ENCODE measurements at regions not wholly inside any gene's neighbourhood (a gene's known extent, or its start where the extent isn't known, plus 50 kb on each side); places are given as distances from the start of the nearest gene placed in this dataset.
"Not testable (repeated sequence)": the region's sequence is repeated elsewhere in the genome, so short reads cannot be mapped to it uniquely, and the experiment has no call there.

DNA sequence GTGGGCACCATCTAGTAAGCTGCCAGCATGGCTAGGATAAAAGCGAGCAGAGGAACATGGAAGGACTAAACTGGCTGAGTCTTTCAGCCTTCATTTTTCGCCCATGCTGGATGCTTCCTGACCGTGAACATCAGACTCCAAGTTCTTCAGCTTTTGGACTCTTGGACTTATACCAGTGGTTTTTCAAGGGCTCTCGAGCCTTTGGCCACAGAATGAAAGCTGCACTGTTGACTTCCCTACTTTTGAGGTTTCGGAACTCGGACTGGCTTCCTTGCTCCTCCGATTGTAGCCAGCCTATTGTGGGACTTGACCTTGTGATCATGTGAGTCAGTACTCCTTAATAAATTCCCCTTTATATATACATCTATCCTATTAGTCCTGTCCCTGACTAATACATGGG, 785.1 kb upstream of the SLITRK6 start:
- no peak for DNase-seq

DNA sequence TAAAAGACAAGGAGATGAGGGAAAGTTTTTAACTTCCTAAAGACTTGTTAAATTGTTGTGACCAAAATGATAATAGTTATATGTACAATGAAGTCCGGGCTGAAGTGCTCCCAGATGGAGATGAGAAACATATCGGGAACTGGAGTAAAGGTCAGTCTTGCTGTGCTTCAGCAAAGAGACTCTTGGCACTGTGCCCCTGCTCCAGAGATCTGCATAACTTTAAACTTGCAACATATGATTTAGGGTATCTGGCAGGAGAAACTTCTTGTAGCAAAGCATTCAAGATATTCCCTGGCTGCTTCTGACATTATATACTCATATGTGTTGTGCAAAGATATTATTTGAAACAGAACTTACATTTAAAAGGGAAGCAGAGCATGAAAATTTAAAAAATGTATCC, 786.6 kb upstream of the SLITRK6 start:
- DNase-seq, result no peak

DNA sequence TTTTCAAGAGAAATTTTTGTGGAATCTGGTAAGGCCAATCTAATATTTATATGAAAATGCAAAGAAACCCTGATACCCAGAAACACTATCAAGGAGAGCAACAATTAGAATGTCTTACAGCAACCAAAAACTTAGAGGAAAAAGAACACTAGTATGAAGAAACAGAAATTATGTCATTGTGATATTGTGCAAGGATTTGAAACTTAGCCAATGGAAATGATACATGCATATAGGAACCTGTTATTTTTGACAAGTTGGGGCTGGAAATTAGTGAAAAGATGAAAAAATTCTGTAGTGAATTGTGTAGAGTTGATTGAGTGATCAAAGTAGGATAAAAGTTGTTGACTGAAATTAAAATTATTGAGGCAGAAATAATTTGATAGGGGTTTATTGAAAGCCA, 792.6 kb upstream of the SLITRK6 start:
- DNase-seq, result no peak

DNA sequence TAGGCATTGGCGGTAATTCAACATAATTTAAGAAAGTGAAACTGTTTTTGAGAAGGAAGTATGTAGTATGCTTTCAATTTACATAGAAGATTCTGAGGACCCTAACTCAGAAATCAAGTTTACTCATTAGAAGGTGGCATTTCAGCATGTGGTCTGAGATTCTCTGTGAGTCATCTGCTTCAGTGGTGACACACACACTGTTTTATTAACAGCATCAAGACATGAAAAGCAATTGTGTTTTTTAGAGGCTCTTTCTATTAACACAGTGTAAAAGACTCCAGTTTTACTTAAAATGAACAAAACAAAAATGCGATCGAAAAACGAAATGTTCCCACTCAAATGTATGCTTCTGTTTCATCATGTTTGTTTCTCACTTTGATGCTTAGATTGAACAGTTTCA, 802.1 kb upstream of the SLITRK6 start:
- DNase-seq, result no peak

DNA sequence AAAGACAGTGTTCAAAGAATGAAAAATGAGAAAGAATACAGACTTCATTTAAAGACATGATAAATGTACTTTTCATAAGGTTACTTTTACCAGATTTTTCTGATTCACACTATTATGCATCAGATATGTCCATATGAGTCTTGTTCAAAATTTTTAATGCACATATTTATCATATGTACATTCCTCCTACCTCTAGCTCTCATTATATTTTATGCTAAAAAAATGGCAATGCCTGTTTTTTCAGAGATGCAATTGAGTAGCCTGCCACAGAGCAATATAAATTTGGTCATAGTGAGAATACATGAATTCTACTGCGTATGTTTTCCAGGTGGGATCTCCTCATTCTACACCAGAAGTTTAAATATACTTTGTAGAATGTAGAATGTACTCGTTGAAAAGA, 807.0 kb upstream of the SLITRK6 start:
- no peak for DNase-seq

DNA sequence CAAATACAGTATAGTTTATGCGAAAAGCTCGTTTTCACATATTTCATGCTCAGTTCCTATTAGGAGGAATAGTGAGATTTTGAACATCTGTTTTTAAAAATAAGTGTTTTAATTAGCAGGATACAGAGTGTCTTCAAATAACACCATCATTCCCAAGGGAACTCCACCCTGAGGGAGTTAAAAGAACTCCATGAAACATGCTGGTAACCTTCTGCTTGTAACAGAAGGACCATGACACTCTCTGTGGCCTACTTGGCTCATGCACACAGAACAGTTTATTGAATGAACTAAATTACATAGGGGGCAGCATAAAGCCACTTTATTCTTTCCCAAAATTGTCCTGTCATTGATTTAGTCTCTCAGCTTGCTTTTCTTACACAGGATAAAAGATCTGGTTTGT, 809.5 kb upstream of the SLITRK6 start:
- no peak for DNase-seq

DNA sequence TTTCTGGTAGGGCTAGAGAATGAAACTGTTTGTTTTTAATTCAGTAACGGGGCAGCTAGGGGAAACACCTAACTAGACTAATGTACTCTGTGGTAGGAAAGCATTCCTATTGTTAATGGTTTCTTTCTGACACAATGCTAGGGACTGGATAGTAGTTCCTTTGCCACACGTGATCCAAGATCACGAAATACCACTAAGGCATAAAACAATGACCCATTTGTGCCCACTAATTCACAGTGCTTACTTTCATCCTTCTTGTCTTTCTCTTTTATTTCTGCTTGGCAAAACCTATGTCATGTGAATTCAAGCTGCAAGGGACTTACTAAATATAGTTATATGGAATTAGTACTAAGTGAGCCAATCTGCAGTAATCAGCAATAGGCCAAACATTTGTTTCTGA, 834.1 kb upstream of the SLITRK6 start:
- no peak for DNase-seq

DNA sequence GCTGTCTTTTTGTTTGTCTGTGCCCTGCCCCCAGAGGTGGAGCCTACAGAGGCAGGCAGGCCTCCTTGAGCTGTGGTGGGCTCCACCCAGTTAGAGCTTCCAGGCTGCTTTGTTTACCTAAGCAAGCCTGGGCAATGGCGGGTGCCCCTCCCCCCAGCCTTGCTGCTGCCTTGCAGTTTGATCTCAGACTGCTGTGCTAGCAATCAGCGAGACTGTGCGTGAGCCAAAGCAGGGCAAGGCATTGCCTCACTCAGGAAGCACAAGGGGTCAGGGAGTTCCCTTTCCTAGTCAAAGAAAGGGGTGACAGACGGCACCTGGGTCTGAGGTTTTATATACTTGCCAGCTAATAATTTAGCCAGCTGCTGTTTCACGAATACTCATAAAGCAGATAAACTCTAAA, 852.0 kb upstream of the SLITRK6 start:
- not testable (repeated sequence) for DNase-seq

DNA sequence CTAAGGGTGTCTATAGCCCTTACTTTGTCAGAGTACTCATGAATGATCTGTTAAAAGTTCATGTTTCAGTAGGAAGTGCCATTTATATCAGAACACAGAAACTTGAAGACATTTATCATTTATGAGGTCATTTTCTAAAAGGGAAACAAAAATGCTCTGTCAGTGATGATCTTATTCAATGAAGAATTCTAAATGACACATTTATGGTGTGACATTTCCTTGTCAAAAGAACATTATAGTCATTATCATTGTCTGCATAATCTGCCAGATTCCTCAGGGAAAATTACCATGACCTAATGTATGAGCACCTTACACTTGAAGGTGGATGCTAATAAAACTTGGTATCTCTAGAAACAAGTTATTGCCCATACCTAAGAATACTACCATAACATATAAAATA, 853.8 kb upstream of the SLITRK6 start:
- DNase-seq, result no peak

DNA sequence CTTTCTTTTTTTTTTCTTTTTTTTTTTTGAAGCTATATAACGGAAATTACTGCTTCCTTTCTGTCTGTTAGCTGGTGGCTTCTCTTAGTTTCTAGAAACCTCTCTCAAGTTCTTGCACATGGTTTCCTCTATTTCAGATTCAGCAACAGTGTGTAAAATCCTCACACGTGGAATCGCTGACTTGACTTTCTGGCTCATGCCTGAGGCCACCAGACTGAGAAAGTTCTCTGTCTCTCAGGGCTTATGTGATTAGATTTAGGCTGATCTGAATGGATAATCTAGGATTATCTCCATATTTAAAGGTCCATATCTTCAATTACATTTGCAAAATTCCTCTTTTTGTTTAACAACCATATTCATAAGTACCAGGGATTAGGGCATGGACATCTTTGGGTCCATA, 856.3 kb upstream of the SLITRK6 start:
- DNase-seq, result no peak

DNA sequence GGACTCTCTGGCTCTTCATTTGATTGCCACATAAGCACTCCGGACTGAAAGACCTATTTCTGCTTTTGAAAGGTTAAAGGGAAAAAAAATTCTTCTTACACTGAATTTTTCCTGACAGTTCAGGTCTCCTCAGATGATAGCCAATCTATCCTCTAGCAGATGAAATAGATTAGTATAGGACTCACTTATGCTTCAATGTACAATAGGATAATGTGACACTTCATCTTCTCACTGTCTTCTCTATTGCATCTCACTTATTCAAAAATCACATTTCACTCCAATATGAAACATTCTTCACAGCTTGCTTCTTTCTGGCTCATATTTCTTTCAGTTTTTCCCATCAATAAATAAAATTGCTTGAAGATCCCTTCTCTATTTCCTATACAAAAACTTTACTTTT, 860.9 kb upstream of the SLITRK6 start:
- no peak for DNase-seq

DNA sequence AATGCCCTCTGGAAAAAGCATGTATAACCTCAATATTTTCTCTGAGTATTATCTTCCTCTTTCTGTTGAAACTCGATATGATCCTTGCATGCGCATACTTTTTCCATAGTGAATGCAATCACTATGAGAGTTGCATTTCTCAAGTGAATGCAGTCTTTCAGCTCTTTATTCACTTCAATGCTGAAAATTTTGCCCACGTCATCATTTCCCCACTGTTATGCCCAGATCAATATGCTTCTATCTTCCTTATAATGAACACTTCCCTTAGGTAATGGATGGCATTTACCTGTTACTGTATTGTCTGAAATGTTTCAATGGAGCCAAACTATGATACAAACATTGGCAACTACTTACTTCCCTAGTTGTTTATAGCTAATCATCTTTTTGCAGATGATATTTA, 866.6 kb upstream of the SLITRK6 start:
- no peak for DNase-seq

DNA sequence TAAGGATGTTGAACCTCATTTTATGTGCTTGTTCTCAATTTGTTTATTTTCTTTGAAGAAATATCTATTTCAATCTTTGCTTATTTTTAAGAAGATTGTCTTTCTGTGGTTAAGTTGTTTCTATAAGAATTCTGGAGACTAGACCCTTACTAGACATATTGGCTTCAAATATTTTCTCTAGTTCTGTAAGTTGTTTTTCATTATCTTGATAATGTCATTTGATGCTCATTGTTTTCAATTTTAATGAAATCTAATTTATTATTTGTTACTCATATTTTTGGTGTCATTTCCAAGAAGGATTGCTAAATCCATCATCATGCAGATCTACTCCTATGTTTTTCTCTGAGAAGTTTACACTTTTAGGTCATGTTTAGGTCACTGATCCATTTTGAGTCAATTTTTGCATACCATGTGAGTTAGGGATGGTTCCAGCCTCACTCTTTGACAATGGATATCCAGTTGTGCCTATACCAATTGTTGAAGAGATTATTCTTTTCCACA, 874.8 kb upstream of the SLITRK6 start:
- DNase-seq, result no peak

DNA sequence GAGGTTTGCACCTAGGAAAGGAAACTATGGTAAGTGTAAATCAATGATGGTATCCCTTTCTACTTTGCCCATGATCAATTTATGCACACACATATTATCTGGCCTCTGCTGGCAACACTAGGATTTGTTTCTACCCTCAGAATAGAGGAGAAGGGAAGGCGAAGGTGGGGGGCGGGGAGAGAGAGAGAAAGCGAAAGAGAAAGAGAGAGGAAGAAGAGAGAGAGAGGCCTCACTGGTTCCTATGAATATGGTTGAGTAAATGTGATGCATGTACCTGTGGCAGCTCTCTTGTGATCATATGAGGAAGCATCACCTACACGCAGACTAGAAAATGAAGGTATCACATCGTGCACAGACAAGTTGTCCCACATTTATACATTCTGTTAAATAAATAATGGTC, 882.0 kb upstream of the SLITRK6 start:
- DNase-seq, result no peak

DNA sequence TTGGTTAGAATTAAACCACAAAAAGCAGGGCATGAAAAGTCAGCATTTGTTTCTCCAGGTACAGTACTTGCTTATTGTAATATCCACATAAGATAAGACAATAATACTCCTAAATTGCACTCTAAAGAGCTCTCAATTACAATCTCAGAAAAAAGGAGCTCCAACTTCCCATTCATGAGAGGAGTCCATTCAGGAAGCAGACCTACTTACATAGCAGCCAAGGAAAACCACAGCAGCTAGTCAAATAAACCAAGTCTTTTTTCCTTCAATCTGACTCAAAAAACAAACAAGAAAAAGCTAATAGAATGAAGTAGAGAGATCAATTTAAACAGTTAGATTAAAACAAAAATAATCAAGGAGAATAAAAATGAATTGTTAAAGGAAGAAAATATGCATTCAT, 885.2 kb upstream of the SLITRK6 start:
- DNase-seq, result no peak

DNA sequence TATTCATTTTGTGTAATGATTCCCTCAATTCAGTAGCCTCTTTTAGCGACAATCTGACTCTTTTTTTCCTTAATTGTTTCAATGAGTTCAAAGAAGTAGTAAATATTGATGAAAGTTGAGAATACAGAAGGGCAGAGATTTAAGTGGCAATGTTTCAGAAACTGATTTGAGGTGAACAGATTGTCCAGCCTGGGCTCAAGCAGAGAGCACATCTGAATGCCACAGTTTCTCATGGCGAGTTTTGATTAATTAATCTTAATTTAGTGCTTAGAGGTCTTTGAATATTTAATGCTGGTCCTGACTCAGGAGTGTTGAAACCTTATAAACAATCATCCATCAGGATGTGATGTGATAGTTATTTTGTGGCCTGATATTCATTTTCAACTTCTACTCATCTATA, 890.7 kb upstream of the SLITRK6 start:
- DNase-seq, result no peak

DNA sequence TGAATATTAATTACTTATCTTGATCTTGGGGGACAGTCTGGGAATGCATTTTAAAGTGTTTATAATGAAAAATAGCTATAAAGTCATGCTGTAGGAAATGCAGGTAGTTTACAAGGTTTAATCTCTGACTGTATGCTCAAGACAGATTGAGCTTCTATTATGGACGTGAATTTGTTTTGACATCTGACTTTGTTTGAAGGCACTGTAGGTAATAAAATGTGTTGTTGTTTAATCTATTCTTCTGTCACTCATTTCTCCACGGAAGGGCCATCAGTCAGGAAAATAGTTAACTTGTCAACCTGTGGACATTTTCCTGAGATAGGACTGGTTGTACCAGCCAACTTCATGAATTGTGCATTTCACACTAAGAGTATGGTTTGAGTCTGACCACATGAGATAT, 893.1 kb upstream of the SLITRK6 start:
- DNase-seq, result no peak

DNA sequence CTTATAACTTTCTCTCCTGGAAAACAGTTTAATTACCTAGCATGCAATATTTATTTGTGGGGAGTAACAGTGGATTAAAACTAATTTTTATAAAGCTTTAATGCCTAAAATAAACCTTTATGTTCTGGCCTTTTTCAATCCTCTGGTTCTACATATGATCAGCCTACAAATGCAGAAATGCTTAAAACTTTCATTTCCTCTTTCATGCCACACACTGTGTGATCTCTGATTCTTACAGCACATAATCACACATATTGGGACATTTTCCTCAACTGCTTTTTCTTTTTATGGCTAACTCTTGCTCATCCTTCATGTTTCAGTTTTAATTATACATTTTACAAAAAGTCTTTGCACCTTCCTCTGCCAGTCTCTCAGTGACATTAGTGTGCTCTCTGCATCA, 910.8 kb upstream of the SLITRK6 start:
- no peak for DNase-seq

DNA sequence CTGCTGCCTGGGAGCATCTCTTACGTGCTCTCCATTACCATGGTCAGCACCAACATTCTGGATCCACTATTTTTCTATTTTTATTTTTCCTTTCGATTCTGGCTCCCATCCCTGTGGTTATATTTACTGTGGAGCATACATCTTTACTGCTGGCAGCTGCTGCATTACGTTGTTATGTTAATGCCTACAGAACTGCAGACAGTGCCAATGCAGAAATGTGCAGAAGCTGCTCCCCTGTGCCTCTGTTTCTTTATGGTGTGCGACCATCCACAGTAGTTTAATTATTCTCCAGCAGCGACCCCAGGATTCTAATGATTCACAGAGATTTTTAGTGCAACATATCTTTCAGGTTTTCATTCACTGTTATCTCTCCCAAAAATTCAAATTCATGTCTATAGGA, 911.7 kb upstream of the SLITRK6 start:
- no peak for DNase-seq

DNA sequence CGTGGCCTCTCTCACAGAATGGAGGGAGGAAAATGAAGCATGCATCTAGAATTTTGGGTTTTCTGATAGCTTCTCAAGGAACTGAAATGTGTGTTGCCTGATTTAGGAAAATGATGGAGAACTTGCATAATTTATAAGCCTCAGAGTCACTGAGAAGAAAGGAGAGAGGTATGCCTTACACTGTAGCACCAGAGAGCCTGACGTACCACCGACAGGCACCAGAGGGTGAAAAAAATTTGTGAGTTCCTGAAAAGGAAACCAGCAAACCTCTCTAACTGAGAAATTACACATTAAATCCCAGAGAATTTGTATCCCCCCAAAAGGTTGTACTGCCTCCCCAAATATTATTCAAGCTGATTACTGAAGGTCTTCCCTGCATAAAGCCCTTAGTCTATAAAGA, 915.3 kb upstream of the SLITRK6 start:
- DNase-seq, result no peak

DNA sequence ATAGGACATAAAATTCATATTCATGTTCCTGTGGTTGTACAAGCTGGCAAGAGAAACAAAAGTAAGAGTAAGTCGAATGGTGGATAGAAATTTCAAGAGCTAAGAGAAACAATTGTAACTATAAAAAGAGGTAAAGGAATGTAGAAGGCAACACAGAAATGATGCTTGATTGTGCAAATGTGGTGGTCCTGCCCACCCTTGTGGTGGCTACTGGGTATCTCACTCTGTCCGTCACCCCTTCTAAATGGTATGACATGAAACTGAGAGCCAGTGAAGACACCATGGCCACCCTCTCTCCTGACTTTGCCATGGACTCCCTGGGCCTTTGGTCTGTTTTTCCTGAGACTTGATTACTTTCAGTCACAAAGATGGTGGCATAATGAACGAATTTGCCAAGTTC, 925.9 kb upstream of the SLITRK6 start:
- DNase-seq, result no peak

DNA sequence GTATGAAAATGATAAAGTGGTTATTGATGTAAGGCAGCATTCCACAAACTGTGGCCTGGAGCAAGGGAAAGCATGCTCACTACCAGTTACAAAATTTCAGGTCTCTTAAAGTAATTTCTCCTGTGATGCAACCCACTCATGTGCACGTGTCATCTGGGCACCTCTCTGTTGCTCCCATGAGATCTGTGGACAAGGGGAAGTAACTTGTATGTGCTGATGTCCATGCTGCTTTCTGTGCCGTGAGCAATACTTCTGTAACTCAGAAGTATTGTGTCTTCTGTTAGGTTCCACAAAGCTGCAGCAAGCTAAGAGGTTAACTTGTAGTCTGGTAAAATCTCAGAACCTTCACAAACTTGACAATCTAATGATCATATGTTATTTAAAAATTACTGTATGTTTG, 930.0 kb upstream of the SLITRK6 start:
- no peak for DNase-seq

DNA sequence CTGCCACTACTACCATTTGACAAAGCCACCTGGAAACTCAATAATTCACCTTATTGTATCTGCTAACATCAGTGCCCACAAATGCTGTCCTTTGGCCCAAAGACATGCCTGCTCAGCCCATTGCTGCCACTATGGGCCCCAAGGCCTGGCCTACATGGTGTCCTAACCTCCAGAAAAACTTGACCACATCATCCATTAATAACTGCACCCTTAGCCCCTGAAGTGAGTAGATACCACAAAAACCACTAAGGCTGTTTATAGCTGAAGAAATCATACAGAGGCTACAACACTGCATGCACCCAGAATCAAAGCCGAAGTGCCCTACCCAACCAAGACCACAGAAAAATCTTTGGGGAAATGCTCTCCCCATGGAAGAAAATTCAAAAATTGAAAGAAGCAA, 932.8 kb upstream of the SLITRK6 start:
- DNase-seq, result no peak

DNA sequence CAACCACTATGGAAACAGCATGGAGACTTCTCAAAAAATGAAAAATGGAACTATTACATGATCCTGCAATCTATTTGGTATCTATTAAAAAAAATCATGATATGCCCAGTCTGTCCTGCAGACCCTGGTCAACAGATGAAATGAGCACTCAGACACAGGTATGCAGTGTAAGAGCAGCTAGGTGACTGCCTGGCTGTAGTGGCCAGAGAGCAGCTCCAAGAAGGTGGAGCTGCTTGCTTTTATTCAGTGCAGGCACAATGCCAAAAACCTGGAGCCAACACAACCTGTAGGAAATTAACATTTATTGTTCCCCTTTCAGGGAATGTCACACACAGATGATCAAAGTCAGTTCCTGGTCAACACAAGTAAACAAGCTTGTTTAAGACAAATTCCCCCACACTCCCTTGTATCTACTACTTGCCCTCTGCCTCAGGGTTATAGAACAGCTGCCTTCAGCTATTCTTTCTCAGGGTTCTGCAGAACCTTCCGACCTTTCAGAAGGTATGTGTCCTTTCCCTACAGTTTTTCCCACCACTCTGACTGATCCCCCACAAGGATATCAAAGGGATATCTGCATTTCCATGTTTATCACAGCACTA, 933.7 kb upstream of the SLITRK5 start:
- DNase-seq, result no peak

DNA sequence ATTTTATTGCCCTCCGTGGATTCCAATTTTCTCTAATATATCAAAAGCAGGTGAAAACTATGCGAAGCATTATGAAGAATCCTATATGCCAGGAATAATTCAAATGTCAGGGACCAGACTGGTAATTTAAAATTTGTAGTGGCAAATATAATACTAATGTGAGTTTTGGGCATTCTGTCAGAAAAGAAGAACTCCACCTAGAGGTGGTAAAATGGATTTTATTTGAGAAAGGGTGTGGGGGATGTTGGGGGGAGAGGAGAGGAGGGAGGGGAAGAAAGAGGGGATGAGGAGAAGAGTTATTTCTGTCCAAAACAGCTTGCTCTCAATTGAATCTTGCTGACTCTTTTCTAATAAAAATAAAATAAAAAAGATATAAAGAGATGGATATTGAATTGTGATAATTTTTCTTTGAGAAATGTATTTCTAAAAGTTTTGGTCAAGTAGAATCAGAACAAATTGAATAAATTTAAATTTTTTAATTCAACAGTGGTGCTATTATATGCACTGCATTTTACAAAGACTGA, 929.3 kb upstream of the SLITRK5 start:
- no peak for DNase-seq

All from stimulated activated CD4-positive, alpha-beta T cell treated with anti-CD3 and anti-CD28 coated beads, Interleukin-4, amount 100 ng/mL, for 4 hours (primary cell).